ENCODE measurements at regions not wholly inside any gene's neighbourhood (a gene's known extent, or its start where the extent isn't known, plus 50 kb on each side); places are given as distances from the start of the nearest gene placed in this dataset.

DNA sequence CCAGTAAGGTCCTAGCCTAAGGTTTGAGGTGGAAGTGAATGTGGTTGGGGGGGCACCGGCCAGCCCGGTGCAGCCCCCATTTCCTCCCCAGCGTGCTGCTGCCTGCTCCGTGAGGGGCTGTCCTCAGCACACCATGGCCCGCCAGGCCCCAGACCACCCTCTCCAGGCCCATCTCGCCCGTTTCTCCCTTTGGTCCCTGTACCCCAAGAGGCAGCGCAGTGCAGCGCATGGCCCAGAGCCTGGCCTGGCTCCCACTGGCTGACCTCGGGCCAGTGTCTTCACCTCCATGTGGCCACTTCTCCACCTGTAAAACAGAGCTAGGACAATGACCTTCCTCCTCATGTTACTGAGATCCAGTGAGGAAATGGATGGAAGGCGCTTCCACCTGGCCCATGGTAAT lies 170.0 kb upstream of the GSE1 start:
- TF ChIP-seq, protein P1, sequence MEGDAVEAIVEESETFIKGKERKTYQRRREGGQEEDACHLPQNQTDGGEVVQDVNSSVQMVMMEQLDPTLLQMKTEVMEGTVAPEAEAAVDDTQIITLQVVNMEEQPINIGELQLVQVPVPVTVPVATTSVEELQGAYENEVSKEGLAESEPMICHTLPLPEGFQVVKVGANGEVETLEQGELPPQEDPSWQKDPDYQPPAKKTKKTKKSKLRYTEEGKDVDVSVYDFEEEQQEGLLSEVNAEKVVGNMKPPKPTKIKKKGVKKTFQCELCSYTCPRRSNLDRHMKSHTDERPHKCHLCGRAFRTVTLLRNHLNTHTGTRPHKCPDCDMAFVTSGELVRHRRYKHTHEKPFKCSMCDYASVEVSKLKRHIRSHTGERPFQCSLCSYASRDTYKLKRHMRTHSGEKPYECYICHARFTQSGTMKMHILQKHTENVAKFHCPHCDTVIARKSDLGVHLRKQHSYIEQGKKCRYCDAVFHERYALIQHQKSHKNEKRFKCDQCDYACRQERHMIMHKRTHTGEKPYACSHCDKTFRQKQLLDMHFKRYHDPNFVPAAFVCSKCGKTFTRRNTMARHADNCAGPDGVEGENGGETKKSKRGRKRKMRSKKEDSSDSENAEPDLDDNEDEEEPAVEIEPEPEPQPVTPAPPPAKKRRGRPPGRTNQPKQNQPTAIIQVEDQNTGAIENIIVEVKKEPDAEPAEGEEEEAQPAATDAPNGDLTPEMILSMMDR (IDR thresholded peaks at IDR 0.05) = no peak
- no peak for TF ChIP-seq POLR2A (IDR thresholded peaks at IDR 0.05)
